H1 (cell line): ENCODE measurements at regions not wholly inside any gene's neighbourhood (a gene's known extent, or its start where the extent isn't known, plus 50 kb on each side); places are given as distances from the start of the nearest gene placed in this dataset.

ENCODE experiments used
- CTCF ChIA-PET: fragments of 300-600 bp; sonication (Branson Sonifier 250); formaldehyde crosslinking; loops from one replicate; lab custom pipeline; 2021; ENCODE audit not compliant: partially characterized antibody; lab: Charles Lee
- POLR2A ChIA-PET: fragments of 300-600 bp; sonication (Branson Sonifier 250); formaldehyde crosslinking; loops from one replicate; lab custom pipeline; 2021; ENCODE audit warnings: inconsistent platforms; ENCODE audit not compliant: partially characterized antibody; lab: Charles Lee
- DNase-seq, 2 experiments: peaks; one replicate each; pipeline versions ENCODE4 v3.0.0 to v3.0.0-alpha.2; 2010 to 2022; ENCODE audit warnings: low spot score in 2 of 2, low read depth in 1 of 2, mixed read lengths in 1 of 2
- FAIRE-seq: peaks from 2 replicates; lab custom pipeline; 2011; peaks lifted over from hg19 to GRCh38; lab: Jason Lieb, UNC
- H2AFZ ChIP-seq: 2 replicates; pipeline ENCODE4 v1.8.1; 2012; ENCODE audit warnings: low read length, inconsistent platforms
- H2AK5ac ChIP-seq: 2 replicates; pipeline ENCODE4 v1.6.1; 2013; ENCODE audit warnings: low read depth, low read length
- H2BK120ac ChIP-seq: replicated peaks from 2 replicates; pipeline ENCODE3; 2013; ENCODE audit warnings: low read depth, low read length, inconsistent platforms
- H2BK12ac ChIP-seq: 2 replicates; pipeline ENCODE4 v1.6.1; 2013; ENCODE audit warnings: low read depth, low read length
- H2BK15ac ChIP-seq: 2 replicates; pipeline ENCODE4 v1.6.1; 2013; ENCODE audit warnings: low read length
- H2BK20ac ChIP-seq: 2 replicates; pipeline ENCODE4 v1.6.1; 2013; ENCODE audit warnings: low read length
- H2BK5ac ChIP-seq: 2 replicates; pipeline ENCODE4 v1.6.1; 2013; ENCODE audit warnings: low read depth, low read length
- H3K14ac ChIP-seq: 2 replicates; pipeline ENCODE4 v1.6.1; 2013; ENCODE audit warnings: inconsistent platforms; ENCODE audit not compliant: insufficient read length
- H3K18ac ChIP-seq: 2 replicates; pipeline ENCODE4 v1.6.1; 2013; ENCODE audit warnings: low read length; ENCODE audit errors: extremely low read depth
- H3K23ac ChIP-seq: 2 replicates; pipeline ENCODE4 v1.6.1; 2013; ENCODE audit warnings: inconsistent platforms; ENCODE audit not compliant: insufficient read length
- H3K23me2 ChIP-seq: 2 replicates; pipeline ENCODE4 v1.6.1; 2013; ENCODE audit warnings: low read depth, low read length
- H3K27ac ChIP-seq: 2 replicates; pipeline ENCODE4 v1.6.1; 2011; ENCODE audit warnings: low read depth, low read length, inconsistent platforms
- H3K27me3 ChIP-seq, 4 experiments: replicated peaks in 1 of 4; 1 replicate in 1 of 4; 2 replicates in 3 of 4; pipeline versions ENCODE4 v1.6.1 to v1.8.1; 2011 to 2013; ENCODE audit warnings: low read length in 3 of 4, mild to moderate bottlenecking in 3 of 4, inconsistent platforms in 2 of 4, mixed read lengths in 2 of 4, moderate library complexity in 1 of 4; ENCODE audit not compliant: control insufficient read depth in 3 of 4, insufficient read depth in 3 of 4; ENCODE audit errors: extremely low read depth in 1 of 4
- H3K36me3 ChIP-seq, 4 experiments: 2 replicates each; pipeline versions ENCODE4 v1.6.1 to v1.8.1; 2011 to 2013; ENCODE audit warnings: mild to moderate bottlenecking in 4 of 4, low read length in 3 of 4, moderate library complexity in 2 of 4, control low read depth in 1 of 4, inconsistent platforms in 1 of 4; ENCODE audit not compliant: insufficient read depth in 4 of 4, control insufficient read depth in 2 of 4
- H3K4ac ChIP-seq: replicated peaks from 2 replicates; pipeline ENCODE3; 2013; ENCODE audit warnings: low read length, low read depth, mixed read lengths, inconsistent platforms; ENCODE audit not compliant: insufficient read length
- H3K4me1 ChIP-seq, 4 experiments: replicated peaks in 1 of 4; 1 replicate in 1 of 4; 2 replicates in 3 of 4; pipeline versions ENCODE4 v1.6.1 to v1.8.1; 2011 to 2013; ENCODE audit warnings: low read length in 3 of 4, inconsistent platforms in 2 of 4, mixed read lengths in 1 of 4; ENCODE audit not compliant: insufficient read depth in 4 of 4, control insufficient read depth in 3 of 4
- H3K4me2 ChIP-seq, 2 experiments: 2 replicates each; pipeline versions ENCODE4 v1.6.1 to v1.8.1; 2011 to 2013; ENCODE audit warnings: low read depth in 2 of 2, low read length in 2 of 2, control low read depth in 1 of 2, inconsistent platforms in 1 of 2, mild to moderate bottlenecking in 1 of 2; ENCODE audit not compliant: insufficient read depth in 1 of 2
- H3K4me3 ChIP-seq, 4 experiments: fragments of 200-600, 300-600 bp in 1 of 4; sonication (generic), shearing (Covaris generic), sonication (Bioruptor Twin) in 1 of 4; 2 replicates each; pipeline versions ENCODE4 v1.5.1 to v1.8.1; 2011 to 2016; ENCODE audit warnings: low read length in 4 of 4, low read depth in 3 of 4, control low read depth in 2 of 4, inconsistent platforms in 2 of 4, mild to moderate bottlenecking in 2 of 4, mixed read lengths in 1 of 4, moderate library complexity in 1 of 4; ENCODE audit not compliant: insufficient read depth in 2 of 4; ENCODE audit errors: extremely low read depth in 1 of 4
- H3K56ac ChIP-seq: replicated peaks from 2 replicates; pipeline ENCODE3; 2013; ENCODE audit warnings: low read depth, mild to moderate bottlenecking, mixed read lengths, low read length, inconsistent platforms; ENCODE audit not compliant: insufficient read length
- H3K79me1 ChIP-seq: 2 replicates; pipeline ENCODE4 v1.6.1; 2013; ENCODE audit warnings: low read depth, low read length, control low read depth
- H3K79me2 ChIP-seq, 2 experiments: 2 replicates each; pipeline versions ENCODE4 v1.6.1 to v1.8.1; 2012 to 2013; ENCODE audit warnings: low read length in 2 of 2, mild to moderate bottlenecking in 2 of 2, inconsistent platforms in 1 of 2; ENCODE audit not compliant: insufficient read depth in 2 of 2, control insufficient read depth in 1 of 2
- H3K9ac ChIP-seq, 4 experiments: replicated peaks in 1 of 4; 1 replicate in 1 of 4; 2 replicates in 3 of 4; pipeline versions ENCODE4 v1.6.1 to v1.8.1; 2011 to 2013; ENCODE audit warnings: low read depth in 3 of 4, low read length in 3 of 4, control low read depth in 2 of 4, mild to moderate bottlenecking in 2 of 4, moderate library complexity in 2 of 4, inconsistent platforms in 1 of 4; ENCODE audit errors: extremely low read depth in 1 of 4
- H3K9me3 ChIP-seq, 2 experiments: 2 replicates each; pipeline versions ENCODE4 v1.6.1 to v1.8.1; 2012 to 2013; ENCODE audit warnings: mild to moderate bottlenecking in 2 of 2, moderate library complexity in 2 of 2, control low read depth in 1 of 2, inconsistent platforms in 1 of 2, low read depth in 1 of 2, low read length in 1 of 2, mixed read lengths in 1 of 2; ENCODE audit not compliant: insufficient read depth in 2 of 2
- H4K20me1 ChIP-seq, 2 experiments: replicated peaks in 1 of 2; 2 replicates each; pipeline versions ENCODE3 to v1.8.1; 2011 to 2013; ENCODE audit warnings: inconsistent platforms in 2 of 2, low read length in 2 of 2, mild to moderate bottlenecking in 1 of 2; ENCODE audit not compliant: insufficient read depth in 2 of 2, control insufficient read depth in 1 of 2
- H4K5ac ChIP-seq: 2 replicates; pipeline ENCODE4 v1.6.1; 2013; ENCODE audit warnings: low read length, low read depth, mixed read lengths, inconsistent platforms; ENCODE audit not compliant: insufficient read length
- H4K8ac ChIP-seq: 2 replicates; pipeline ENCODE4 v1.8.0; 2013; ENCODE audit warnings: mild to moderate bottlenecking, moderate library complexity, low read length, inconsistent platforms; ENCODE audit not compliant: insufficient read depth; ENCODE audit errors: extremely low read depth
- H4K91ac ChIP-seq: replicated peaks from 2 replicates; pipeline ENCODE3; 2013; ENCODE audit warnings: low read length, mixed read lengths, inconsistent platforms; ENCODE audit not compliant: insufficient read length
- BCL11A ChIP-seq, 2 experiments: IDR thresholded peaks; one replicate each; pipeline ENCODE4 v1.6.1; 2011; ENCODE audit warnings: low read depth in 2 of 2, low read length in 2 of 2, mild to moderate bottlenecking in 2 of 2
- CBX5 ChIP-seq: fragments of 300-800, 300-1000 bp; sonication (generic); IDR thresholded peaks from 2 replicates; pipeline ENCODE4 v1.7.1; 2016; ENCODE audit warnings: antibody characterized with exemption, low read length, low read depth
- CBX8 ChIP-seq: fragments of 300-800, 300-1000 bp; sonication (generic); IDR thresholded peaks from 2 replicates; pipeline ENCODE4 v1.7.1; 2016; ENCODE audit warnings: low read depth, low read length, borderline replicate concordance
- CTBP2 ChIP-seq: IDR thresholded peaks from 2 replicates; pipeline ENCODE4 v1.7.0; 2011; ENCODE audit warnings: borderline replicate concordance, mild to moderate bottlenecking, moderate library complexity, mixed read lengths, low read length; ENCODE audit not compliant: insufficient read depth, insufficient read length
- HDAC2 ChIP-seq, 2 experiments: fragments of 300-600 bp in 1 of 2; sonication (generic) in 1 of 2; IDR thresholded peaks; 2 replicates each; pipeline ENCODE4 v1.6.1; 2011 to 2012; ENCODE audit warnings: low read depth in 2 of 2, low read length in 2 of 2, mild to moderate bottlenecking in 2 of 2, moderate library complexity in 2 of 2, borderline replicate concordance in 1 of 2, inconsistent platforms in 1 of 2
- KDM5A ChIP-seq: fragments of 200-600 bp; IDR thresholded peaks from 2 replicates; pipeline ENCODE4 v1.7.1; 2012; ENCODE audit warnings: mild to moderate bottlenecking, low read length, inconsistent platforms, mixed read lengths
- MAFK ChIP-seq: IDR thresholded peaks from 2 replicates; pipeline ENCODE4 v1.6.1; 2012; ENCODE audit warnings: low read depth, mild to moderate bottlenecking, improper control_type of control experiment, low read length
- POU5F1 ChIP-seq: IDR thresholded peaks from 2 replicates; pipeline ENCODE4 v1.6.1; 2011; ENCODE audit warnings: low read depth, mild to moderate bottlenecking, low read length, moderate library complexity
- SP1 ChIP-seq: IDR thresholded peaks from 2 replicates; pipeline ENCODE4 v1.6.1; 2011; ENCODE audit warnings: low read depth, low read length
- SP2 ChIP-seq: IDR thresholded peaks from 2 replicates; pipeline ENCODE4 v1.6.1; 2012; ENCODE audit warnings: mild to moderate bottlenecking, low read length, inconsistent platforms
- SUZ12 ChIP-seq: fragments of 200-600 bp; sonication (generic); IDR thresholded peaks from 2 replicates; pipeline ENCODE4 v1.6.1; 2012; ENCODE audit warnings: mild to moderate bottlenecking, inconsistent platforms, low read length, moderate library complexity, mixed read lengths
- TAF1 ChIP-seq: IDR thresholded peaks from 2 replicates; pipeline ENCODE4 v1.6.1; 2011; ENCODE audit warnings: mild to moderate bottlenecking, low read depth, low read length
- WGBS, 2 experiments: shearing (Covaris generic) in 1 of 2; methylation state at CpG; one replicate each; pipeline versions ENCODE4 v1.1.6 to v1.1.7; 2013 to 2015; ENCODE audit warnings: low lambda C conversion rate in 2 of 2, mixed read lengths in 2 of 2, inconsistent platforms in 1 of 2, low coverage in 1 of 2, missing lambda C conversion rate in 1 of 2; ENCODE audit not compliant: insufficient replicate concordance in 2 of 2, insufficient coverage in 1 of 2, insufficient read length in 1 of 2; ENCODE audit errors: extremely low coverage in 1 of 2, missing lambda C conversion rate in 1 of 2; 5-methylcytosine and 5-hydroxymethylcytosine counted together
- TF ChIP-seq, protein P1 (sequence below): IDR thresholded peaks from 2 replicates; pipeline ENCODE4 v1.6.1; 2012; ENCODE audit warnings: inconsistent platforms
- TF ChIP-seq, protein P2 (sequence below): IDR thresholded peaks from 2 replicates; pipeline ENCODE4 v1.6.1; 2011; ENCODE audit warnings: low read length, improper control_type of control experiment

DNA sequence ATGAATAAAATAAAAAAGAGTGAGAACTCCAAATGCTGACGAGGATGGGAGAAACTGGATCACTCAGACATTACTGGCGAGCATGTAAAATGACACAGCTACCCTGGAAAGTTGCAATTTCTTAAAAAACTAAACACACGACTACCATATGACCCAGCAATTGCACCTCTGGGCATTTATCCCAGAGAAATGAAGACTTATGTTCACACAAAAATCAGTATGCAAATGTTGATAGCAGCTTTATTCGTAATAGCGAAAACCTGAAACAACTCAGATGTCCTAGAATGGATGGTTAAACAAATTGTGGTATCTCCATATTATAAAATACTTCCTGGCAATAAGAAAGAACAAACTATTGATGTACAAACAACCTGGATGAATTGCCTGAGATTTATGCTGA is 357.2 kb upstream of the ASIC2 start:
- no peak overlapping the region for H3K18ac ChIP-seq
- H3K4me3 ChIP-seq, result no peak overlapping the region
- no peaks in the 10 kb centered on the region for H3K36me3 ChIP-seq
- H3K23me2 ChIP-seq, result no peaks in the 10 kb centered on the region
- H3K4ac ChIP-seq, result no peak overlapping the region
- POLR2A ChIA-PET, result no interaction called here
- no peaks in the 10 kb centered on the region for H3K9me3 ChIP-seq
- H3K79me1 ChIP-seq, result no peaks in the 10 kb centered on the region
- no peak overlapping the region for H3K23ac ChIP-seq
- WGBS, 2 experiments, result 76% methylated on average over 5 of the region's 5 CpGs; no CpG with 5 or more reads in 1 of the 2 experiments
- CTCF ChIA-PET, result interaction anchor here (1.4 to 7.0 kb wide), 7 partner anchors 9 to 129 kb away, joined by 5 to 47 read pairs (median 13); no protein-coding TSS in a partner anchor
- H2AK5ac ChIP-seq, result no peak overlapping the region
- H3K9ac ChIP-seq, result no peak overlapping the region
- no peaks in the 10 kb centered on the region for H3K27me3 ChIP-seq
- no peak overlapping the region for H4K91ac ChIP-seq
- H2BK5ac ChIP-seq, result no peak overlapping the region
- H3K56ac ChIP-seq, result no peak overlapping the region
- no peak overlapping the region for H3K27ac ChIP-seq
- no peak overlapping the region for H4K8ac ChIP-seq
- no peak overlapping the region for H2AFZ ChIP-seq
- no peak overlapping the region for H4K5ac ChIP-seq
- DNase-seq (no peak), FAIRE-seq (no peak)
- no peak overlapping the region for H3K4me2 ChIP-seq
- peaks cover 0 to 4% (median 1%) of the 10 kb centered on the region in 4 experiments; a peak in 2 of 7 replicates for H3K4me1 ChIP-seq
- H2BK12ac ChIP-seq, result no peak overlapping the region
- no peaks in the 10 kb centered on the region for H4K20me1 ChIP-seq
- H3K79me2 ChIP-seq, result no peaks in the 10 kb centered on the region
- no peak overlapping the region for H2BK120ac ChIP-seq
- no peak overlapping the region for H2BK20ac ChIP-seq
- no peak overlapping the region for H2BK15ac ChIP-seq
- no peak overlapping the region for H3K14ac ChIP-seq
- TF ChIP-seq, protein P1, sequence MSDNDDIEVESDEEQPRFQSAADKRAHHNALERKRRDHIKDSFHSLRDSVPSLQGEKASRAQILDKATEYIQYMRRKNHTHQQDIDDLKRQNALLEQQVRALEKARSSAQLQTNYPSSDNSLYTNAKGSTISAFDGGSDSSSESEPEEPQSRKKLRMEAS, result no peak
- TF ChIP-seq TAF1, result no peak
- no peak for TF ChIP-seq KDM5A
- TF ChIP-seq POU5F1, result no peak
- no peak for TF ChIP-seq HDAC2 (IDR thresholded peaks at IDR 0.05; ENCODE audit: borderline replicate concordance in 1 of 2, low read depth in 2 of 2, low read length in 2 of 2)
- TF ChIP-seq, protein P2, sequence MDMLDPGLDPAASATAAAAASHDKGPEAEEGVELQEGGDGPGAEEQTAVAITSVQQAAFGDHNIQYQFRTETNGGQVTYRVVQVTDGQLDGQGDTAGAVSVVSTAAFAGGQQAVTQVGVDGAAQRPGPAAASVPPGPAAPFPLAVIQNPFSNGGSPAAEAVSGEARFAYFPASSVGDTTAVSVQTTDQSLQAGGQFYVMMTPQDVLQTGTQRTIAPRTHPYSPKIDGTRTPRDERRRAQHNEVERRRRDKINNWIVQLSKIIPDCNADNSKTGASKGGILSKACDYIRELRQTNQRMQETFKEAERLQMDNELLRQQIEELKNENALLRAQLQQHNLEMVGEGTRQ, result no peak
- no peak for TF ChIP-seq CBX8
- no peak for TF ChIP-seq SUZ12
- no peak for TF ChIP-seq CTBP2
- no peak for TF ChIP-seq SP2
- TF ChIP-seq MAFK, result no peak
- no peak for TF ChIP-seq BCL11A (IDR thresholded peaks at IDR 0.05; ENCODE audit: low read depth in 2 of 2, low read length in 2 of 2)
- TF ChIP-seq CBX5, result no peak
- TF ChIP-seq SP1, result no peak
